ENCODE measurements at regions not wholly inside any gene's neighbourhood (a gene's known extent, or its start where the extent isn't known, plus 50 kb on each side); places are given as distances from the start of the nearest gene placed in this dataset.

GRCh38 chr5:170168797-170169196 lies 63.1 kb downstream of the FOXI1 start:
- TF ChIP-seq, protein P1, sequence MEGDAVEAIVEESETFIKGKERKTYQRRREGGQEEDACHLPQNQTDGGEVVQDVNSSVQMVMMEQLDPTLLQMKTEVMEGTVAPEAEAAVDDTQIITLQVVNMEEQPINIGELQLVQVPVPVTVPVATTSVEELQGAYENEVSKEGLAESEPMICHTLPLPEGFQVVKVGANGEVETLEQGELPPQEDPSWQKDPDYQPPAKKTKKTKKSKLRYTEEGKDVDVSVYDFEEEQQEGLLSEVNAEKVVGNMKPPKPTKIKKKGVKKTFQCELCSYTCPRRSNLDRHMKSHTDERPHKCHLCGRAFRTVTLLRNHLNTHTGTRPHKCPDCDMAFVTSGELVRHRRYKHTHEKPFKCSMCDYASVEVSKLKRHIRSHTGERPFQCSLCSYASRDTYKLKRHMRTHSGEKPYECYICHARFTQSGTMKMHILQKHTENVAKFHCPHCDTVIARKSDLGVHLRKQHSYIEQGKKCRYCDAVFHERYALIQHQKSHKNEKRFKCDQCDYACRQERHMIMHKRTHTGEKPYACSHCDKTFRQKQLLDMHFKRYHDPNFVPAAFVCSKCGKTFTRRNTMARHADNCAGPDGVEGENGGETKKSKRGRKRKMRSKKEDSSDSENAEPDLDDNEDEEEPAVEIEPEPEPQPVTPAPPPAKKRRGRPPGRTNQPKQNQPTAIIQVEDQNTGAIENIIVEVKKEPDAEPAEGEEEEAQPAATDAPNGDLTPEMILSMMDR (IDR thresholded peaks at IDR 0.05): no peak
- no peak for TF ChIP-seq POLR2A (IDR thresholded peaks at IDR 0.05)

Measured in right lobe of liver (tissue), 4 donors.